D721Med (cell line): ENCODE measurements at regions not wholly inside any gene's neighbourhood (a gene's known extent, or its start where the extent isn't known, plus 50 kb on each side); places are given as distances from the start of the nearest gene placed in this dataset.

ENCODE experiments used
- DNase-seq: peaks from one replicate; pipeline ENCODE4 v3.0.0; 2011; ENCODE audit warnings: low spot score; ENCODE audit not compliant: insufficient read length
- FAIRE-seq: peaks from 2 replicates; lab custom pipeline; 2011; peaks lifted over from hg19 to GRCh38; lab: Jason Lieb, UNC
- TF ChIP-seq, protein P1 (sequence below): IDR thresholded peaks from 2 replicates; pipeline ENCODE4 v1.5.1; 2012; ENCODE audit warnings: mild to moderate bottlenecking, control low read depth; ENCODE audit not compliant: insufficient read depth; ENCODE audit errors: missing control alignments

DNA sequence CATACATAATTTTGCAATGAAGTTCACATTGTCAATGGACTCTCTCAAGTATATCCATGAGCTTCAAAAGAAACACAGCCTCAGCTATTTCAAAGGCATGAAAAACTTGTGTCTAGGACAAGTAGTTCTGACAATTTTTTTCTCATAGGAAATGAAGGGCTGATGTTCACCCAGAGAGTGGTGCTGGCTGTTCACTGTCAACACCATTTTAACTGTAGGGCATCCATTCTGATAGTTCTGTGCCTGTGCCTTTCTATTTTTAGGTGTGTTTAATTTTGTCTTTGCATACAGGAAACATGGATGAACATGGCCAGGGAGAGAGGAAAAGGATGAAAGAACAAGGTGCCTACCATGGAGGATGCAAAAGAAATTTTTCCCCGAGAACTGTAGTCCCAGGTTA lies 135.3 kb upstream of the MAP9 start:
- TF ChIP-seq, protein P1, sequence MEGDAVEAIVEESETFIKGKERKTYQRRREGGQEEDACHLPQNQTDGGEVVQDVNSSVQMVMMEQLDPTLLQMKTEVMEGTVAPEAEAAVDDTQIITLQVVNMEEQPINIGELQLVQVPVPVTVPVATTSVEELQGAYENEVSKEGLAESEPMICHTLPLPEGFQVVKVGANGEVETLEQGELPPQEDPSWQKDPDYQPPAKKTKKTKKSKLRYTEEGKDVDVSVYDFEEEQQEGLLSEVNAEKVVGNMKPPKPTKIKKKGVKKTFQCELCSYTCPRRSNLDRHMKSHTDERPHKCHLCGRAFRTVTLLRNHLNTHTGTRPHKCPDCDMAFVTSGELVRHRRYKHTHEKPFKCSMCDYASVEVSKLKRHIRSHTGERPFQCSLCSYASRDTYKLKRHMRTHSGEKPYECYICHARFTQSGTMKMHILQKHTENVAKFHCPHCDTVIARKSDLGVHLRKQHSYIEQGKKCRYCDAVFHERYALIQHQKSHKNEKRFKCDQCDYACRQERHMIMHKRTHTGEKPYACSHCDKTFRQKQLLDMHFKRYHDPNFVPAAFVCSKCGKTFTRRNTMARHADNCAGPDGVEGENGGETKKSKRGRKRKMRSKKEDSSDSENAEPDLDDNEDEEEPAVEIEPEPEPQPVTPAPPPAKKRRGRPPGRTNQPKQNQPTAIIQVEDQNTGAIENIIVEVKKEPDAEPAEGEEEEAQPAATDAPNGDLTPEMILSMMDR: no peak
- DNase-seq (no peak), FAIRE-seq (no peak)

- FAIRE-seq (no peak), DNase-seq (no peak)
- TF ChIP-seq, protein P1: no peak
These were observed 134.0 kb upstream of the MAP9 start for GRCh38 chr4:155510771-155511170.

DNA sequence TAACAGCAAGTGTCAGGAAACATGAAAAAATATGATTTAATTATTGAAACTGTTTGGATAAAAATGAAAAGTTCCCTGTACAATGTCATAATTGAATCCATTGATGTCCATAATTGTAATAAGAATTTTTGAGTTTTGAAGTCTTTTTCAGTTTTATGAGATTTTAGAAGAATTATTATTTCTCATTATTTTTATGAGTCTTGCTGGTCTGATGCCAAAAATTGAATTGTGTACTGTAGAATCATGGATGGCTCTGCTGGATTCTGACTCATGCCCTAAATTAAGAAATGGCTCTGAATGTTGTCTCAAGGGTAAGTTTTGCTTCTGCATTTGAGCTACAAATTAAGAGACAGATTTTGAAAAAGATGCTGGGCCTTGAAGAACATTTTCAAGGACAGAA lies 132.8 kb upstream of the MAP9 start:
- DNase-seq (no peak), FAIRE-seq (no peak)
- TF ChIP-seq, protein P1: no peak

DNA sequence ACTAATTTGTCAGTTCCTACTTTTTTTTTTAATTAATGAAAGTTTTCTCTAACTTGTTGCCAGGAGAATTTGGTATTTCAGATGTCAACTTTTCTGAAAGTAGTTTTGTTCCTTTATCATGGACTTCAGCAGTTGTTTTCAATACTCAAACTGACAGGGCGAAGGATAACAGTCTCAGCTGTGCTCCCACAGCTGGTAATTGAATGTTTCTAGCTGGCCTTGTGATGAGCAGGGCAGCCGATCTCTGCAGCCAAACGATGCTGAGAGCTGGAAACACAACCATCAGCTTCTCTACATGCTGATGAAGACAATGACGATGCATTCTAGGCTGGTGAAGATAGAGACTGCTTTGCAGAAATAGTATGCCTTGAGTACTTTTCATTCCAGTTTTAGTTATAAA lies 130.0 kb upstream of the MAP9 start:
- DNase-seq (no peak), FAIRE-seq (no peak)
- TF ChIP-seq, protein P1: no peak

GRCh38 chr4:155505321-155505720 lies 128.6 kb upstream of the MAP9 start:
- DNase-seq (no peak), FAIRE-seq (no peak)
- TF ChIP-seq, protein P1: no peak

- DNase-seq: no peak
- TF ChIP-seq, protein P1: no peak
- FAIRE-seq: no peak
These were observed 120.5 kb upstream of the MAP9 start for GRCh38 chr4:155497306-155497705.

DNA sequence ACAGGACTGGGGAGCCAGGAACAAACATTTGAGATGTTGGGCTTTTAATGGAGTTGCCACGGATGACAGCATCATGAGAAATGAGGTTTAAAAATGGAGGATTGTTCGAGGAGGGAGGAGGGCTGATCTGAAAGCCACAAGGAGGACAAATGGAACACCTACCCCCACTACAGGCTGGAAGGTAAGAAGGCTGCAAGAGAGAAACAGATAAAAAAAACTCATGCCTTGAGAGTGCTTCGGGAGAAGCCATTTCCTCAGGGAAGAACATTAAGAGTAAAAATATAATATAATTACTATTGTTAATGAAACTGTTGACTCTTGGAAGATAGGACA lies 119.5 kb upstream of the MAP9 start:
- TF ChIP-seq, protein P1: no peak
- DNase-seq: no peak
- FAIRE-seq: no peak
